NCI-H460 (cell line): ENCODE measurements at regions not wholly inside any gene's neighbourhood (a gene's known extent, or its start where the extent isn't known, plus 50 kb on each side); places are given as distances from the start of the nearest gene placed in this dataset.

Source experiments
- DNase-seq: peaks from one replicate; pipeline ENCODE4 v3.0.0-alpha.2; 2016; ENCODE audit warnings: low read depth; ENCODE audit errors: extremely low read depth

DNA sequence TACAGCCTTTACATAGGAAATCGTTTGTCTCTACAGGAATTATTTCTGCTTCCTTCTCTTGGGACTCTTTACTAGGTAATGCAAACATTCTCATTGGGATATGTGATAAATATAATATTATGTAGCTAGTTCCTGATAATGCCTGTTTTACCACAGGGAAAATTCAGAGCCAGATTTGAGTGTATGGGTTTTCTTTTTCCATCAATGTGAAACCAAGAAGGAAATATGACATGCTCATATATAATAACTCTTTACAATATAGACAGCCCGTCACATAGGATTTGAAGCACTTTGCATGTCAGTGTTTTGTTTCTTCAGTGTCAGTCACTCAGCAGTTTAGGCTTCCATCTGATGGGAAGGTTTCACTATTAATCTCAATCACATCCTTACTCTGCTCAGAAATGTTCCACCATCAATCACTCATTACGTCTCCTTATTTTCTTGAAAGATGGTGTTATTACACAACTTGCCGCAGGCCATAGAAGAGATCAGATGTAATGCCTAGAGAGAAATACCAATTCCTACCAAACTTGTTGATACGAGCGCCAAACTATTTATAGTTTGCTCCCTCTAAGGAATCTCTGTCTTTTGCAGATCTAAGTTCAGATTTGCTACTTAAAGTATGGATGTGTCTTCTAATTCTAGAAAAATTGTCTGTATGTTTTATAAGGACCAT, 314.8 kb downstream of the DIPK2A start:
- no peak for DNase-seq

DNA sequence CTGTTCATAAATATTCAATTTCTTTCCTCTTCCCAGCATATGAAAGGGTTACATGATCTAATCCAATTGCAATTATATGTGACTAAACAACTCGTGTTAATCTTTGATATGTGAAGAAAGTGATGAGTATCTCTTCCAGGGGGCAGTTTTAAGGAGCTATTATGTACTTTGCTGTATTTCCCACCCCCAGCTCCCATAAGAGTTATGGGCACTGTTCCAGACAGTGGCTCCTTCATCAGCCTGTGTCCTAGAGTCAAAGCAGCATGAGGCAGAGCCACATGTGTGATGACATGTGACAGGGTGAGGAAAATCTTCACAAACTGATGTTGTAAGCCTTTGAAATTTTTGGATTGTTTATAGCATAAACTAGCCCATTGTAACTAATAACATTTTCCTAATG, 315.4 kb downstream of the DIPK2A start:
- DNase-seq, result no peak

DNA sequence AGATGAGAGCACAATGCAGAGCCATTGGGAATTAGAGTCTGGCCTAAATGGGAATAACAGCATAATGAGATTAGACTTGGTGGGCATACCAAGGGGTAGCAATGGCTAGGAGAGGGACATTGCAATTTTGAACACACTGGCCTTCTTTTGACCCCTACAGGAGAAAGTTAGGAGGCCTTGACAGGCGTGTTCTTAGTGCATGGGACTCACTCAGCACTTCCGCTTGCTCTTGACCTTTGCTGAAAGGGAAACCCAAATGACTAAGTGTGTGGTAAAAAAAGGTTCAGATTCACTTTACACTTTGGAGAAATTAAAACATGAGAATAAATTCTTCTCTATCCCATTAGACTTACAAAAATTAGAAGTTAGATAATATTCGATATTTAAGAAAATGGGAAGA, 317.4 kb downstream of the DIPK2A start:
- DNase-seq, result no peak

DNA sequence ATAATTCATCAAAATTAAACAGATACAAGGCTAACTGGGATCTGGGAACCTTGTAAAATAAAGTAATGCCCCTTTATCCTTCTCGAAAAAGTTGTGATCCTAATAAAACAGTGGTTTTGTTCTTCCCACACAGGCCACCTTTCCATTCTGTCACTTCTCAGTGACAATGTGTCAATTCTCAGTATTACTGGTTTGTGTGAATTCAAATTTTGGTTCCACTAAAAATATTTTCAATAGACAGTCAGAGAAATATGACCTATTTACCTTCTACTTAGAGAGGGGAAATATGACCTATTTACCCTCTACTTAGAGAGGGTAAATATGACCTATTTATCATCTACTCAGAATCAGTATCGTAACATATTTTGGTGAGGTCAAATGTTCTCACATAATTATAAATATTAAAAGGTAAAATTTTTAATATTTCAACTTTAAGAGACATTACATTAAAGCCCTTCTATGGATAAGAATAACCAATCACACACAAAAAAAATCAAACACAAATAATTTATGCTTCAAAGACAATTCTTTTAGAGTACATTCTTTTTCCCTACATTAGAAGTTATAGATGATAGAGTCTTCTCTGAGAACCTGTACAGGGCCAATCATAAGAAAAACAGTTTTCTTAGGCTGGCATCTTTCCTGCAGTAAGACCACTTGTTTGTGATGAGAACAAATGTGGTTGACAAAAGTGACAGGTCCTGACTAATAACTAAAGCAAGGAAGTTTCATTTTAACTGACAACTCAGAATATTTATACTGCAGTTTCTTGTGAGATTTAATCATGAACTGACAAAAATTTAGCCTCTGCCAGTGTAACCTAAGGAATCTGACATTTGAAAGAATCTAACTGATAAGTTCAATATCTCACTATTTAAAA, 323.3 kb downstream of the DIPK2A start:
- no peak for DNase-seq

DNA sequence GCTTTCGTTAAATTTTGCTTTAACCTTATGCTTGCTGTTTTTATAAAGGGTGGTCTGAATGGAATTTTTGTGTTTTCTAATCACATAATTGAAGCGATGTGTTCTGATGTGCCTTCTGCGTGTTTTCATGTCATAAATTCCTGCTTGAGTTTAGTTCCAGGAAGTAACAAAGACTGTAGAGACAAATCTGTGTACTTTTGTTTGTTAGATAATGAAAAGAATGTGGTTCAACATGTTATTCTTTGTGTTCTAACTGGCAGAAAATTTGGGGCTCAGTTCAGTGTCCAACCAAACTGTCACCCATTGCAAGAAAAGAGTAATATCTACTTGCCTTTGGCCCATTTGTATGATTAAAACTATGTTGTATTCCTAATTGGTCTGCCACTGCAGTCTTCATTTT, 324.0 kb downstream of the DIPK2A start:
- DNase-seq, result no peak

DNA sequence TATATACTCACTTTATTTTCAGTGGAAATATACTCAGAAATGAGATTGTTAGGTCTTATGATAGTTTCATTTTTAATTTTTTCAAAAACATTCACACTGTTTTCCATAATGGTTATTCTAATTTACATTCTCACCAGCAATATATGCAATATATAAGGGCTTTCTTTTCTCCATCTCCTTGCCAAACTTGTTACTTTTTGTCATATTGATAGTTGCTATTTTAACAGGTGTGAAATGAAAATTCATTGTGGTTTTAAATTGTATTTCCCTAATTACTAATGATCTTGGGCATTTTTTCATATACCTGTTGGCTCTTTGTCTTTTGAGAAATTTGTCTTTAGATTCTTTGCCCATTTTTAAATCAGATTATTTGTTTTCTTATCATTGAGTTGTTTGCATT, 325.2 kb downstream of the DIPK2A start:
- DNase-seq, result no peak

DNA sequence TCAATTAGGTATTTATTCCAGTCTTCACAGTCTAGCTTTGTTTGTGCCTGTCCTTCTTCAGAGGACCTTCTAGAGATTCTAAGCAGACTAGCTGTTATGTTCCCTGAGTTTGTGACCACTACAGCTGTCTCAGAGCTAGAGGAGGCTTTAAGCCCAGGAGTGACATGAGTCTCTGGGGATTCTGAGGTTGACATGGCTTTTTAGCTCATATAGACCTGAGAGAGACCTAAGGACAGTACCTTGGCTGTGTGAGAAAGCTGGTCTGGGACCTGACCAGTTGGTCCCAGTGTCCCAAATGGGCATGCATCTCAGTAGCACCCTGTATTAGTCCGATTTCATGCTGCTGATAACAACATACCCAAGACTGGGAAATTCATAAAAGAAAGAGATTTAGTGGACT, 330.2 kb downstream of the DIPK2A start:
- DNase-seq, result no peak

DNA sequence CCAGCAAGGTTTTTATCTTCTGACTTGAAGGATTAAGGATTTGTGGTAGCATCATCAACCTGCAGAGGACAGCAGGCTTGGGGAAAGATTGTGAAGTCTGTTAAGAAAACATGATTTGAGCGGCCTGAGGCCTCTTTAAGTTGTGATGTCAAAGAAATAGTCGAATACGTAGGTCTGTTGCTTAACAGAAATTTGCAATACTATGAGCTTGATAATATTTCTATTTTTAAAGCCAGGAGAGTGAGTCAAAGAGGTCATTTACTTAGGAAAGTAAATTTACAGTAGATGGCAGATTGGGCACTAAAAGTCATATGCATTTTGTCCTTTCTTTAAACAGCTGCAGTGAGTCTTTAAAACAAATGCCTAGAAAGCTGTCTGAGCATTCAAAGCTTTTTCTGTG, 336.3 kb downstream of the DIPK2A start:
- no peak for DNase-seq

DNA sequence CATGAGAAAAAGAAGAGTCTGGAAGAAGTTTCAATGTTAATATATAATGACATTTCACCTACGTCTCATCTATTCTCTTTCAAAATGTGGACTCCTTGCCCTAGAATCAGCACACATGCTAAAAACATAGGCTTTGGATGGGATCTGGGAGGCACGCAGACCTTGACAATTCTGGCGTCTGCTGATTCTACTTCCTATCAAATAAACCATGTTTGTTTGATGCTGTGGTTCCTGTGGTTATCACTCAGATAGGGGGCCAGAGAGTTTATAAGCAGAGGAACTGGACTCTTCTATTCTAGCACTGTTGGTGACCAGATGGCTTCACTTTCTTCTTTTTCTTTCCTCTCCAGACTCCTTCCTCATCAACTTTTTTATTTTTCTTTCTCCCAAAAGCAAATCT, 336.8 kb downstream of the DIPK2A start:
- DNase-seq, result no peak

DNA sequence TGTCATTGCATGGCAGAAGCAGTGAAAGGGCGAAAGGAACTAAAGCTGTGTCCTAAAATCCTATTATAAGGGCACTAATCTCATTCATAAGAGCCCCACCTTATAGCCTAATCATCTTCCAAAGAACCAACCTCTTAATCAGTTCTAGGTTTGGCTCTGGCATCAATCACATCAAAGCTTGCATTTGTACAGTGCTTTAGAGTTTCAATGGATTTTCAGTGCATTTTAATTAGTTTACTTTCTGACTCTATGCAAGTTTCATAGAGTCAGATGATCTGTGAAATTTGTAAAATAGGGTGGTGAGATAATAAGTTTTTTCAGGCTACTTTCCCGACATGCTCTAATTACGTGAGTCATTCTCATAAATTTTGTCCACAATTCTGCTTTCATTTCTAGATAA, 341.1 kb downstream of the DIPK2A start:
- DNase-seq, result no peak

DNA sequence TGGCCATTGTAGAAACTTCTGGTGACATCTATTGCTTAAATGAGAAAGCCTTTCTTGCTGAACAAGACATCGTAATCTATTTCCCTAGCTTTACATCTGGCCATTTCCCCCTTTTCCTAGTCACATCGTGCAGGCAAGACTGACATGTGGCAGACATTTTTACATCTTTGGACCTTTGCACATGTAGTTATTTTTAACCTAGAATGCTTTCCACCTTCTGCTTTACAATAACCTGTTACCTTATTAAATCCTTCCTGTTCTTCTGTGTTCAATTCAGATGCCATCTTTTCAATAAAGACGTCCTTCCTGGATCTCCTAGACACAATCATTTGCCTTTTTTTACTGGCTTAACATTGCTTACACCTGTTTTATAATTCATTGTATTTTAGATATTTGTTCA, 343.3 kb downstream of the DIPK2A start:
- DNase-seq, result no peak

DNA sequence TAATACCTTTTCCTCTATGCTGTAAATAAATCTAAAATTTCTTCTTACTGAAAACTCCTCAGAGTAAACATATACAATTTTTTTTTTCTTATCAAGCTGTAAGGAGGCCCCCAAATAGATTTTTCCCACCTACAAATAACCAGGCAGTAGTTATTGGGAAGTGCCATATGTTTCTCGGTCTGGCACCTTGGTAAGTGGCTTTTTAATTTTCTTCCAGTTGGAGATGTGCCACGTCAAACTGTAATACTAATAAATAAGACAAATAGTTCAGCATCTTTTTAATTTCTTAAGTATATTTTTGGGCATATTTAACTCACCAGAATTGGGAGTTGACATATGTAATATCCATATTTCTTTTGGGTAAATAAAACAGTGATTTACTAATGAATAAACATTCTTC, 346.3 kb downstream of the DIPK2A start:
- DNase-seq, result no peak

DNA sequence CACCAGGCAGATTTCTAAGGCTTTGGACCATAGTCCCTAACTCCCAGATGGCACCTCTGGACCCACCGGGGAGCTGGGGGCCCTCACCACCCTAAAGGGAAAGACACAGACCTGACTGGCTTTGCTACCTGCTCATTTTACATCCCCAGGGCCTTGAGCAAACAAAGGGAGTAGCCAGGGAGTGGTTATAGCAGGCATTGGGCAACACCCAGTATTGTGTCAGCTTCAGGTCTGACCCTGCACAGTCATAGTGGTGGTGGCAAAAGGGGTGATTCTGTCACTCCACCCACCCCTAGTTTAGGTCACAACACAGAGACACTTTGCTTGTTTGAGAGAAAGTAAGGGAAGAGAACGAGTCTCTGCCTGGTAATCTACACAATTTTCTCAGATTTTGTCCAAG, 352.5 kb downstream of the DIPK2A start:
- no peak for DNase-seq

DNA sequence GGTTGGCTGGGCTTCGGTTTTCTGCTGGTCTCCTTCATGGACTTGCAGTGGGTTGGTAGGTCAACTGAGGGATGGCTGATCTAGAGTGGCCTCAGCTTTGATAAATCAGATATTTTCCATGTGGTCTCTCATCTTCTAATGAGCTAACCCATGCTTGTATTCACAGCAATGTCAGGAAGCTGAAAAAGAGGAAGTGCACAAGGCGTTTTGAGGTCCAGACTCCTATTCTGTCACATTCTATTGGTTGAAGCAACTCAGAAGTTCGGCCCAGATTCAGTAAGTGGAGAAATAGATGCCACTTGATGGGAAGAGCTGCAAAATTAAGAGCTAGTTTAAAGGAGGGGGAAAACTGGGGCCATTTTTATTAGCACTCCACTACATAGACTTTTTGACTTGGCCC, 361.2 kb downstream of the DIPK2A start:
- DNase-seq, result no peak

DNA sequence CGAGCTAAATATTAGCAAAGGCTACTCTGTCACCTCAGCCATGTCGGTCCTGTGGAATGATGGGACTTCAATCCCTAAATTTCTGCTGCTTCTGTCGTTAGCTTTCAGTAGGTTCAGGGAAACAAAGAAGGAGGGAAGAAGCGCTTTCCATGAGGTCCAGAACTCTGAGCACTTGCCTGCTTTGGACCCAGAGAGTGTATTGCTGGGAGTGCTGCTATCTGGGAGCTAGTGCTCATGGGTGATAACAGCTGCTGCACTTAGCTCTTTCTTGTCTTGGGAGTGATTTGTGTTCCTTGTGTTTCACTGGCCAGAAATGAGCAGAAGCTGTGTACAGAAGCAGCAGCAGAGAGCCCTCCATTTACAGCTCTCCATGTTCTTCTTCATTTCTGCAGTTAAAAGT, 369.8 kb downstream of the DIPK2A start:
- no peak for DNase-seq

DNA sequence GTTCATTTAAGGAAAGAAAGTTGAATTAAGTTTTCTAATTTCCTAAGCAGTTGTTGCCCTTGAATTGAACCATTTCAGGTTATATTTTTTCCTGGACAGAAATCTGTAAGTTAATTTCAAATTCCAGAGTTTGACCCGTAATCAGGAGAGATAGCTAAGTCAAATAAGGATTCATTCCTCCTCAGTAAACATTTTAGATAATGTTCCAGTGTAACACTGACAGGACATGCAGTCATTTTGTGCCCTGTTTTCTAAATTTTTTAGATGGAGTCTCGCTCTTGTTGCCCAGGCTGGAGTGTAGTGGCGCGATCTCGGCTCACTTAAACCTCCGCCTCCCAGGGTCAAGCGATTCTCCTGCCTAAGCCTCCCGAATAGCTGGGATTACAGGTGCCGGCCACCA, 371.7 kb downstream of the DIPK2A start:
- DNase-seq, result no peak

DNA sequence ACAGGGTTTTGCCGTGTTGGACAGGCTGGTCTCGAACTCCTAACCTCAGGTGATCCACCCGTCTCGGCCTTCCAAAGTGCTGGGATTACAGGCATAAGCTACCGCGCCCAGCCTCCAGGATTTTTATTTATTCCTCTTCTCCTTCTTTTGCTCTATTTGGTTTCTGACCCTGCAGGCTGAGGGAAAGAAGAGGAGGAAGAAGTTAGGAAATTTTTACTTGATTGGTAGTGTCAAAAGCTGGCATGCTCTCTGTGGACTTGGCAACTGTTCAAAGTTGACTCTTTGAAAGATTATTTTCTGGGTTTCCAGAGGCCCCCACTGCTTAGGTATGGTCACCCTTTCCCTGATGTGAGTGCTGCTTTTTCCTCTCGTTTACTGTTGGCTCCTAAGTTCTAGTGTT, 372.2 kb downstream of the DIPK2A start:
- no peak for DNase-seq

DNA sequence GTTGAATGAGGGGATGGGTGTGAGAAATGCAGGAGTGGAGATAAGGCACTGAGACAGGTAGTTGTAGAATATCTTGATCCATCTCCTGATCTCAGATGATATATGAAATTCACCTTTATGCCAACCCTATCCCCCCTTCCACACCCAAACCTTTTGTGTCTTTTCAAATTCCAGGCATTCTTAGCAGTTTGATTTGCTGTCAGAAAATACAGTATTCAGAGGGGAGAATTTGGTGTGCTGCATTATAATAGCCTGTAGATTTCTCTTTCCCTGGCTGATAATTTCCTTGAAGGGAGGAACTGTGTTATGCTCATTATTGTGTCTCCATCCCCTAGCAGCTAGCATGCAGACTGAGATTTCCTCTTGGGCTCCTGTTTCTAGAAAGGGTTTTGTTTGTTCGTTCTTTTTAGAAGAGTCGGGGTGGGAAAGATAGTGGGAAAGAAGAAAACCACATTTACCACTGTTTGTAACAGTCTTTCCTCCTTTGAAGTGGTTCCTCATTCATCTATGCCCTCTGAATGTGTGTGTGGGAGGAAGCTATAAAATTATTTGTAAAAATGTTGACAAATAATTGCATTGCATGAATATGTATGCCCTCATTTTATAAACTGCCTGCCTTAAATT, 373.4 kb downstream of the DIPK2A start:
- DNase-seq, result no peak

DNA sequence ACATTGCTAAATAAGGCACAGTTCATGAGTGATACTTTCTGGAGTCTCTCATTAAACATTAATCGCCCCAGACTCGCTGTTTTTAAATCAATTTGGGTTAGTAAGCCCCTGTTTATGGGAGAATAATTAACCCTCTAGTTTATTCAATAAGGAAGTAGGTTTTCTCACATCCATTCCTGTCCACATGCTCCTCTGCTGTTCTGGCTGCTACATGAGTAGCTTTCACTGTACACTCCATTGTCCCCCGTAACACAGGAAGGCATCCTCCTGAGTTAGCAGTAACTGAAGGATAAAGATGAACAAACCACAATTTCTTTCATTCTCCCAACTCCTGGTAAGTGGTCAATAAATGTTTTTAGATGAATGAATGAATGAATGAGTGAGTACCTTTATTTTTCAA, 378.5 kb downstream of the DIPK2A start:
- DNase-seq, result no peak

DNA sequence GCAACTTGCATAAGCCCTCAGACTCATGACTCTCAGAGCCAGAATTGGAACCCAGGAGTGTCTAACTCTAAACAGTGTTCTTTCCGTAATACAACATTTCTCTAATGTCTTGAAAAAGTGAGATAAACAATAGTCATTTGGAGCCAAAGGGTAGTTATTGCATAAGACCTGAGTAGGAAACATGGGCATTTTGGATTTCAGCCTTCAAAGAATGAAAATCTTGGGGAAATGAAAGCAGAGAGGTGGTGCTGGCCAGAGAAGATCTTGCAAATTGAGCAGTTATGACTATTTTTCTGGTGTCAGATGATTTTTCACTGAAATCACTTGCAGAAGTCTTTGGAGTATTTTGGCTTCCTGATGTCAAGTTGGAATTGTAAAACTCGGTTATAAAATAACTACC, 379.4 kb downstream of the DIPK2A start:
- DNase-seq, result no peak

DNA sequence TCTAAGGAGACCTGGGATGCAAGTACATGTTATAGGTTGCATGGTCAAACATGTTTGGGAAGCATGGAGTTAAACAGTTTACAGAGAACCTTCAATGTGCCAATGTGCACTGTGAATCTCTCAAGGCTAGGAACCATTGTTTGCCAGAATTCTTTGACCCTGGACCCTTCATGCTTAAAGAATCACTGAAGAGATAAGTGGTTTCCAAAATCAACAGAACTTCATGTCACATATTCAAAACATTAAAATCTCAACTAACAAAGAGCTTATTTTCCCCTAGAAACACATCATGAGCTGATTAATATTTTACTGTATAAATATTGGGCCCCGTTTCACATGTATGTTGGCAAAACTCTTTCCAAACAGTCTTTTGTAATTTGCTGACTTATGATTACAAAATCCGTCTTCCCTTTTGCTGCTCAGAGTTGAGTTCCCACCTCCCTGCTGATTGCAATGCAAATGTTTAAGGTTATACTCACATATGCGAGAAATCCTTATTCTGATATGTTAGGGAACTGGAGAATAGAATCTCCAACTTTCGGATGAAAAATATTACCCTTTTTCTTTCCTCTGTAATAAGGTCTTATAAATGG, 380.2 kb downstream of the DIPK2A start:
- no peak for DNase-seq

DNA sequence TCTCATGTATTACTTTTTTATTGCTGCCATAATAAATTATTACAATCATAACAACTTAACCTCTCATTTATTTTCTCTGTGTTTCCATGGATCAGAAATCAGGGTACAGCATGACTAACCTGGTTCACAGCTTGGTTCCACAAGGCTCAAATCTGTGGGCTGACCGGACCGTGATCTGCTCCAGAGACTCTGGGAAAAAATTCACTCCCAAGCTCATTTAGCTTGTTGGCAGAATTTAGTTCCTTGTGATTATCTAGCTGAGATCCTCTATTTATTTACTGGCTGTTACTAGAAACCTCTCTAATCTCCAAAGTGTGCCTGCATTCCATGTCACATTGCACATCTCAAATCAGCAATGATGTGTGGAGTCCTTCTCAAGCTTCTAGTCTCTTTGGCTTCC, 386.6 kb downstream of the DIPK2A start:
- no peak for DNase-seq
